ENCODE measurements at regions not wholly inside any gene's neighbourhood (a gene's known extent, or its start where the extent isn't known, plus 50 kb on each side); places are given as distances from the start of the nearest gene placed in this dataset.

DNA sequence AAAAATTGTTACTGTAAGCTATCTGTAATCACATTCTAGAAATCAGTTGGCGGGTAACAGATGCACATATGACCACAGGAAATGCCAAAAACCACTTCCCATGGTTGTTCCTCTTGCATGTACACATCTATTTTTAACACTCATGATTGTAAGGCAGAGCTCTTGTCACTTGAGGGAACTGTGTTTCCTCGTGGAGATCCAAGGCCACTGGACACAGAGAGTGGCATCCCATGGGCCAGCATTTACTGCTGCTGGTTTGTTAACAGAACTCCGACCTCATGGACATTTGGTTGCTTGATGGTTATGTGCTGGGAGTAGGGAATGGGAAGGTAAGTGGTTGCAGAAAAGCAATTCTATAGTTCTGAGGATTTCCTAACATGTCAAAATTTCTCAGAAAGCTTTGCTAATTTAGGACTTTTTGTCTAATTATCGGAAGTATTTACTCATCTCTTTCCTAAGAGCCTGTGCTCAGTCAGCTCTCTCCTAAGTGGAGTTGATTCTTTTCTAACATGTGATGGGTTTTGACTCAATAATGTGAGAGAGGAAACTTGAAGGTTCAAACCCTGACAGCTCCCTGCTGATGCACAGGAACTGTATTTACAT, 202.0 kb upstream of the NR3C1 start:
- TF ChIP-seq, protein P1, sequence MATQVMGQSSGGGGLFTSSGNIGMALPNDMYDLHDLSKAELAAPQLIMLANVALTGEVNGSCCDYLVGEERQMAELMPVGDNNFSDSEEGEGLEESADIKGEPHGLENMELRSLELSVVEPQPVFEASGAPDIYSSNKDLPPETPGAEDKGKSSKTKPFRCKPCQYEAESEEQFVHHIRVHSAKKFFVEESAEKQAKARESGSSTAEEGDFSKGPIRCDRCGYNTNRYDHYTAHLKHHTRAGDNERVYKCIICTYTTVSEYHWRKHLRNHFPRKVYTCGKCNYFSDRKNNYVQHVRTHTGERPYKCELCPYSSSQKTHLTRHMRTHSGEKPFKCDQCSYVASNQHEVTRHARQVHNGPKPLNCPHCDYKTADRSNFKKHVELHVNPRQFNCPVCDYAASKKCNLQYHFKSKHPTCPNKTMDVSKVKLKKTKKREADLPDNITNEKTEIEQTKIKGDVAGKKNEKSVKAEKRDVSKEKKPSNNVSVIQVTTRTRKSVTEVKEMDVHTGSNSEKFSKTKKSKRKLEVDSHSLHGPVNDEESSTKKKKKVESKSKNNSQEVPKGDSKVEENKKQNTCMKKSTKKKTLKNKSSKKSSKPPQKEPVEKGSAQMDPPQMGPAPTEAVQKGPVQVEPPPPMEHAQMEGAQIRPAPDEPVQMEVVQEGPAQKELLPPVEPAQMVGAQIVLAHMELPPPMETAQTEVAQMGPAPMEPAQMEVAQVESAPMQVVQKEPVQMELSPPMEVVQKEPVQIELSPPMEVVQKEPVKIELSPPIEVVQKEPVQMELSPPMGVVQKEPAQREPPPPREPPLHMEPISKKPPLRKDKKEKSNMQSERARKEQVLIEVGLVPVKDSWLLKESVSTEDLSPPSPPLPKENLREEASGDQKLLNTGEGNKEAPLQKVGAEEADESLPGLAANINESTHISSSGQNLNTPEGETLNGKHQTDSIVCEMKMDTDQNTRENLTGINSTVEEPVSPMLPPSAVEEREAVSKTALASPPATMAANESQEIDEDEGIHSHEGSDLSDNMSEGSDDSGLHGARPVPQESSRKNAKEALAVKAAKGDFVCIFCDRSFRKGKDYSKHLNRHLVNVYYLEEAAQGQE (IDR thresholded peaks at IDR 0.05; ENCODE audit: insufficient read depth in 1 of 2, low read depth in 2 of 2, low read length in 1 of 2) = no peak
- no peak for TF ChIP-seq POLR2AphosphoS5 (IDR thresholded peaks at IDR 0.05; ENCODE audit: low read depth, low read length)
- TF ChIP-seq, protein P2, sequence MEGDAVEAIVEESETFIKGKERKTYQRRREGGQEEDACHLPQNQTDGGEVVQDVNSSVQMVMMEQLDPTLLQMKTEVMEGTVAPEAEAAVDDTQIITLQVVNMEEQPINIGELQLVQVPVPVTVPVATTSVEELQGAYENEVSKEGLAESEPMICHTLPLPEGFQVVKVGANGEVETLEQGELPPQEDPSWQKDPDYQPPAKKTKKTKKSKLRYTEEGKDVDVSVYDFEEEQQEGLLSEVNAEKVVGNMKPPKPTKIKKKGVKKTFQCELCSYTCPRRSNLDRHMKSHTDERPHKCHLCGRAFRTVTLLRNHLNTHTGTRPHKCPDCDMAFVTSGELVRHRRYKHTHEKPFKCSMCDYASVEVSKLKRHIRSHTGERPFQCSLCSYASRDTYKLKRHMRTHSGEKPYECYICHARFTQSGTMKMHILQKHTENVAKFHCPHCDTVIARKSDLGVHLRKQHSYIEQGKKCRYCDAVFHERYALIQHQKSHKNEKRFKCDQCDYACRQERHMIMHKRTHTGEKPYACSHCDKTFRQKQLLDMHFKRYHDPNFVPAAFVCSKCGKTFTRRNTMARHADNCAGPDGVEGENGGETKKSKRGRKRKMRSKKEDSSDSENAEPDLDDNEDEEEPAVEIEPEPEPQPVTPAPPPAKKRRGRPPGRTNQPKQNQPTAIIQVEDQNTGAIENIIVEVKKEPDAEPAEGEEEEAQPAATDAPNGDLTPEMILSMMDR (IDR thresholded peaks at IDR 0.05) = no peak
- TF ChIP-seq TCF7L2 (IDR thresholded peaks at IDR 0.05; ENCODE audit: low read depth, low read length) = no peak
- no peaks in the 10 kb centered on the region for H3K27me3 ChIP-seq (ENCODE audit: control insufficient read depth, insufficient read depth, low read length)
- BruUV-seq (replicated peaks) = no TSS peak
- no peaks in the 10 kb centered on the region for H3K4me1 ChIP-seq (ENCODE audit: control insufficient read depth, insufficient read depth, low read length)
- ChIA-PET POLR2A (no interaction called here), CTCF (no interaction called here)
- H3K36me3 ChIP-seq (ENCODE audit: control insufficient read depth, insufficient read depth, low read length) = no peaks in the 10 kb centered on the region
- in situ Hi-C loops (cut with HindIII; ENCODE audit: low pct_unique_long_range_greater_than_20kb, low sequenced_read_pairs) = no loop called here
- H3K9me3 ChIP-seq (ENCODE audit: control insufficient read depth, insufficient read depth, low read depth, low read length) = no peaks in the 10 kb centered on the region
- H3K27ac ChIP-seq (ENCODE audit: low read length) = no peak overlapping the region
- H3K4me3 ChIP-seq (ENCODE audit: low read depth in 2 of 2, low read length in 2 of 2) = no peak overlapping the region
- ATAC-seq (no peak), DNase-seq (ENCODE audit: low read depth, low spot score) (no peak)
- intact Hi-C loops (cut with micrococcal nuclease; ENCODE audit: unreplicated experiment) = no loop called here

DNA sequence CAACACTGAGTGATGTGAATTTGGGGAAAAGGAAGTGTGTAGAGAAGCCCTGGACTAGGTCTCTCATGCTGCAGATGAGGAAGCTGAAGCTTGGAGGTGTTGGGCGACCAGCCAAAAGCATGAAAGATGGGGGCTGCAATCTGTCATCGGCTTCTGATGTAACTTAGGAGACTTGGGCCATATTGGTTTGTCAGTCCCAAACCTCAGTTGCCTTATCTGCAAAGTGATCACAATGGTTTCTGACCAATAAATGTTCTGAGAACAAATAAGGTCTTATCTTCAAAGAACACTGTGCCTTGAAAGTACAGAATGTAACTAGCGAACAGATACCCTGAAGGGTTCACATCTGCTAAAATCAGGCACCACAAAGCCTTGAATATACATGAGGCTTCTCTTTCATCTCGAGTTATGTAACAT, 198.4 kb upstream of the NR3C1 start:
- no peaks in the 10 kb centered on the region for H3K4me1 ChIP-seq (ENCODE audit: control insufficient read depth, insufficient read depth, low read length)

More for the DNA sequence above, 198.4 kb upstream of the NR3C1 start:
- no peak for DNase-seq (ENCODE audit: low read depth, low spot score)
- Histone ChIP-seq H3K27me3 (ENCODE audit: control insufficient read depth, insufficient read depth, low read length) (no peaks in the 10 kb centered on the region), H3K27ac (ENCODE audit: low read length) (no peak overlapping the region), H3K36me3 (ENCODE audit: control insufficient read depth, insufficient read depth, low read length) (no peaks in the 10 kb centered on the region), H3K4me3 (ENCODE audit: low read depth in 2 of 2, low read length in 2 of 2) (no peak overlapping the region), H3K9me3 (ENCODE audit: control insufficient read depth, insufficient read depth, low read depth, low read length) (no peaks in the 10 kb centered on the region)
- intact Hi-C loops (cut with micrococcal nuclease; ENCODE audit: unreplicated experiment) (no loop called here), in situ Hi-C loops (cut with HindIII; ENCODE audit: low pct_unique_long_range_greater_than_20kb, low sequenced_read_pairs) (no loop called here)
- CTCF ChIA-PET = no interaction called here
- no peak for ATAC-seq
- BruUV-seq (replicated peaks) = no TSS peak
- TF ChIP-seq SIN3A (IDR thresholded peaks at IDR 0.05; ENCODE audit: borderline replicate concordance, insufficient read depth, low read depth, low read length) (no peak), TCF7L2 (IDR thresholded peaks at IDR 0.05; ENCODE audit: low read depth, low read length) (no peak), POLR2AphosphoS5 (IDR thresholded peaks at IDR 0.05; ENCODE audit: low read depth, low read length) (no peak)
- TF ChIP-seq, protein P1 (IDR thresholded peaks at IDR 0.05; ENCODE audit: insufficient read depth in 1 of 2, low read depth in 2 of 2, low read length in 1 of 2) = no peak
- TF ChIP-seq, protein P2 (IDR thresholded peaks at IDR 0.05) = no peak
- POLR2A ChIA-PET = no interaction called here
